HG03442 (cell line): ENCODE measurements at regions not wholly inside any gene's neighbourhood (a gene's known extent, or its start where the extent isn't known, plus 50 kb on each side); places are given as distances from the start of the nearest gene placed in this dataset.
"Not testable (repeated sequence)": the region's sequence is repeated elsewhere in the genome, so short reads cannot be mapped to it uniquely, and the experiment has no call there.

Experiments
- ATAC-seq: cut with Tn5 transposase; IDR thresholded peaks from one replicate; pipeline ENCODE4 v1.9.1; 2021; ENCODE audit warnings: mild to moderate bottlenecking, moderate library complexity; ENCODE audit not compliant: unreplicated experiment

DNA sequence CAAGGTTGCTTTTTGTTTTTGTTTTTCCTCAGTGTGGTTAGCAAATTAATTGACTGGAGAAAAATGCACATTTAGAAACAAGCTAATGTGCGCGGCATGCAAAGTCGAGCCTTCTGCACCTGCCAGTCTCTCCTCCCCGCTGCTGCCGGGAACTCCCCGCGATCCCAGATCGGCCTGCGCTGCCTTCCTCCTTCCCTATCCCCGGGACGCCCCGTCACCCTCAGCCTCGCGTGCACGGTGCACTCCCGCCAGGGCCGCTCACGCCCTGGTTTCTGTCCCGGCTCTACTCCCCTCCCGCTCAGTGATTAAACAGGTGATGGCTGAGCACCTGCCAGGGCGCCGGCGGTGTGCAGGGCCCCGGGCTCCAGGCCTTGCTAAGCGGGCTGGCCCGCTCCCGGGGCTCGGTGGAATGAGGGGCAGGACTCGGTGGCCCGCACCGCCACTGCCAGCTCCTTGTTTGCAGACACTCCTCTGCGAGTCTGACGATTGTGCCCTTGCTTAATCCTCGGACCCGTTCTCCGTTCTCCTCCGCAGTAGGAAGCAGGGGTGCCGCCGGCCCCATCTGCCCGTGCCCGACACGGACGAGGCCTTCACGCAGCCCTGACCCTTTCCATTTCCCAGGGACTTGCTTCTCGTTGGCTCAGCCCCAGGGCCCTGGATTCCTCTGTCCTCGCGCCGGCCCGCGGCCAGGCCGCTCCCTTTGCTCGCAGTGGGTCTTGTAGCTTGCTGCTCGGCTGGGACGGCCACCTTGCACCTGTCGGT lies 143.4 kb downstream of the TRIML1 start:
- ATAC-seq: no peak

DNA sequence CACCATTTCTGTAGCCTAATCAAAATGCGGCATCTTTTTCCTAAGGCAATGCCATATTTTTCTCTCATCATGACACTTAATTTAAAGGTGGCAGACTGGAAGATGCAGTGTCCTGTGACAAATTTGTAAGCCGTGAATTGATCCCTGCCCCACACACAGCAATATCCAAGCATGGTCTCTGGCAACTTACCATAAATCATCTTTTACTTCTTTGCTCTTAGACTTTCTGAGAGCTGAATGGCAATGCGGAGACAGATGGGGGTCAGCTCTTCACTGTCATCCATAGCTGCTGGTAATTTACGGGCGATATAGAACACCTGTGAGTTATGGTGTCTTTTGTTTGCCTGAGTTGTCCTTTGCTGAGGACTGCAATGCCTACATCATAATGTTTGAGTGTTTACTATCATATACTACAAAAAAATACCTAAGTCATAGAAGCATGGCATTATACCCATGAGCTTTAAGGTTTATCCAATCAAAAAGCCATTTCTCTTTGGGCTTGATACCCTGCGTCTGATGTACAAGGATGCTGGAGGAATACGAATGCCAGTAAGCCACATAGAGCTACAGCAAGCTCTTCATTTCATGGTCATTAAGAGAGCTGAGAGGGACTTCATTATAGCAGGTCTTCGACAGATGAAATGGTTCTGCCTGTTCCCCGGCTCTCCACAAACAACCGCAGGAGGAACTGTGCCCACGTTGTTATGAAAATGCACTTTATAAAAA lies 148.1 kb downstream of the TRIML1 start:
- no peak for ATAC-seq

DNA sequence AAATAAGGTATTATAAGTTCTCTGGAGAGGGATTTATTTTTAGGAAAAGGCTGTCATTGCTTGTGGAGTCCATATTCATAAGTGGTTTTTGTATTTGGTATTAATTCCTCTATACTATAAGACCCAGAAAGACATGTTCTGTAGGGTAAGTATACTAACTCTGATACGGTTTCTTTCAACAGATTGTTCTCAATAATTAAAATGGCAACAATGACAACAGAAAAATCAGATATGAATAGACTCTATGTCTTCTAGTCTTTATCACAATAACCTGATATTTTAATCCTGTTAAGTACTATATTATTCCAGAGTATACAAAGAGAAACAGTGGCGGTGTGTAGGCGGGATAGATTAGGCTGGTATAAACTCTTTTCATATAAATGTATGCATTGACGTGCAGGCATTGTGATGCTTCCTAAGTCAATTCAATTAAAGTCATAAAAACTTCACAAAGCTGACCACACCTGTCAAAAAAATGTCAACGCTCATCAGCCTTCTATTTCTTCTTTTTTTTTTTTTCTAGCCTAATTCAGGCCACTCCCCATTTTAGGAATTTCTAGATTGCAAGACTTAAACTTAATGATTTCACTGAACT lies 150.4 kb downstream of the TRIML1 start:
- no peak for ATAC-seq

DNA sequence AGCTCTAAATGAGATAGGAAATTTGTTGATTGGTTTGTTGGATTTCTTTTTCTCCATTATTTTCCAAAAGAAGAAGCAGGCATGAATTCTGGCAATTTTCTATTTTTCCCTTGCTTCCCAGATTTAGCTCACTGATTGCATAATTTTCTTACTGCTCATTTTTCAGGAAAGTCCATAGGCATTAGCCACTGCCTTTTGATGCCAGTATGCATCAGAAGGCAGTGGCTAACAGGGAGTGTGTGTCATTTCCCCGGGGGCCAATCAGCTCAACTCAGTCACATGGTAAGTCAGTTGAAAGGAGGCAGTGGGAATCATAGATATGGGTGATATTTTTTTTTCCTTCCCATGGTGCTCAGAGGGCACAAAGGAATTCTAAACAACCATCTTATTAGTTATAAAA lies 156.7 kb downstream of the TRIML1 start:
- no peak for ATAC-seq

DNA sequence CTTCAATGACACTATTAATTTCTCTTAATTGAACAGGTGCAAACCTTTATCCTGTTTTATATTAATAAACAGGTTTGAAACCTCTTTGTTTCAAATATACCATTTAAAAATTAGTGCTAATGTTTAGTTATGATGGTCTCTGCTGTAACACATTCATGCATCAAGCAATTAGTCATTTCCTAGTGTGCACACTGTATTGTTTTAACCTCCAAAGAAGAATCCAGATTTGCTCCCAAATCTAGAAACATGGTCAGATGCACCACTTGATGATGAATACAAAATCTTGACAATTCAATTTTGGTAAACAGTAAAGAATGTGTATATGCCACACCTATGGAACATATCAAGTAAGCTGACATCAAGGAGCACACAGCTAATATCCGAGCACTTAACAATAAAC lies 157.1 kb downstream of the TRIML1 start:
- ATAC-seq: no peak

DNA sequence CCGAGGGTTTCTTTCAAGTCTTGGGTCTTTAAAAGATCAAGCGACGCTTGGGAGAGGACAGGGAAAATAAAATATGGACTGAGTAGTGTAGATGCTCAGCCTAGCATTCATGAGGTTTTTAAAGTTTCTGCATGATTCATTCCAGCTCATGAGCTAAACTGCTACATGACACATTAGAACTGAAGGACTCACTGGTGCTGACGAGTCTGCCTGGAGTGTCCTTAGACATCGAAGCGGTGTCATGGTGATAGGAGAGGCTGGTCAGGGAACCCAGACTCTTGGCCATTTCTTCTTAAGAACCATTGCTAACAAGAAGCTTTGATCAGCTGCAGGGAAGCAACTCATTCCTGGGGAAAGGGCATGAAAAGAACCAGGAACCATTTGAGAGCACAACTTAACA lies 158.6 kb downstream of the TRIML1 start:
- ATAC-seq: no peak

DNA sequence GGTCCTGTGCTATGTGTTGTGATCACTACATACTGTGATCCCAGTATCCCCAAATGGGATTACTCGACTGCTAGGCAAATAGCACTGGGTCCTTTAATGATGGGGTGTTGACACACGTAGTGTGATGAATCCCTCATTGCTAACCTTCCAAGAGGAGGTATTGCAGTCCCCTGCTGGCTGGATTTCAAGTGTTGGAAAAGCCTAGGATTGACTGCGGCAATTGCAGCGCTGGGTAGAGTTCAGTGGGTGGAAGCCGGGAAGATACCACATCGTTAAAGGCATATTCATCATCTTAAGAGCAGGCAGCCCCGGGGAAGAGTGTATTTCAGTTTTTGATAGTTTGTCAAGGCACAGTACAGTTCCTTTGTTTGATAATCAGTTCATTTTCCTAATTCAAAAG lies 159.9 kb downstream of the TRIML1 start:
- ATAC-seq: no peak

DNA sequence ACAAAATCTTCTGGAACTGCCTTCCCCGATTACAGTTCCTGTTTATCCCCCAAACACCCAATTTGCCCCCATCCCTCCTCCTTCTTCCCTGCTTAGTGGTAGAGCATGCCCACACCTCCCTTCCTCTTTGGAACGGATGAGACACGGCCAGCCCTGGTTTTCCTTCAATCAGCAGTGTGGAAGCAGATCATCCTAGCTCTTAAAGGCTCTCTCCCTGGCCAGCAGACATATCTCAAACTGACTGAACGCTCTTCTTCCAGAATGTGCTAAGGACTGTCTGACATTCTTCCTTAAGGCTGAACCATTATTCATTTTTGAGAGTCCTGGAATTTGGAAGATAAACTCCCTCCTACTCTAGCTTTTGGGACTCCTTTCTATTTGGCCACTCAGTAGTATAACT lies 161.1 kb downstream of the TRIML1 start:
- no peak for ATAC-seq

DNA sequence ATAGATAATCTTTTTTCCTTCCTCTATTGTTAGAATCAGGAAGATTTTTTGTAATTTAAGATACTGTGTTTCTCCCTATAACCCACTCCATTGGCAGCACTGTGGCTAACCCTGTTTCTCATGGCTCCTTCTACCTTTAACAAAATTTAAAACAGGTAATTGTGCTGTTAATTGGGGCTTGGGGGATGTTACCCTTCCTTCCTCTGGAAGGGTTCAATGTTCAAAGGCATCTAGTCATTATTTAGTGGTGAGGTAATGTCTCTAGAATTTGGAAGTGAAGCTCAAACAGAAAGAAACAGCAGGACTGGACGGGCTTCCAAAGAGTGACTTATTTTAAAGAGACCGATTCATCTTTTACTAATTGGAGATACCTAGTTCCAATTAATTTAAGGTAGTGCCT lies 166.4 kb downstream of the TRIML1 start:
- ATAC-seq: no peak

DNA sequence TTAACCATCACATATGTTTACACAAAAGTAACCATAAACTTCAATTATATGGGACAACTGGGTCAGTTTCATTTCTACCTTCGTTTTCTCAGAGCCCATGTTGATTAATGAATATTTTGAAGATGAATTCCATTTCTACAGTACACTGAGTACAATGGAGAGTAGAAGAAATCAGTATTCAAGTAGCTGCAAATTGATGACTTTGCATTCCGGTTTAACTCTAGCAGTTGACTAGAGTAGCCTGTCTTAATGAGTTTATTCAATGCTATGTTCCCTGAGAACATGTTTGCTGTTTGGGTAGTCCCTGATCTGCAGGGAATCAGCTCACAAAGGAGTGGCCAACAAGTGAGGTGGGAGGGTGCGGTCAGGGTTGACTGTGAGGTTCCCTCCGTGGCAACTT lies 168.3 kb downstream of the TRIML1 start:
- ATAC-seq: no peak

DNA sequence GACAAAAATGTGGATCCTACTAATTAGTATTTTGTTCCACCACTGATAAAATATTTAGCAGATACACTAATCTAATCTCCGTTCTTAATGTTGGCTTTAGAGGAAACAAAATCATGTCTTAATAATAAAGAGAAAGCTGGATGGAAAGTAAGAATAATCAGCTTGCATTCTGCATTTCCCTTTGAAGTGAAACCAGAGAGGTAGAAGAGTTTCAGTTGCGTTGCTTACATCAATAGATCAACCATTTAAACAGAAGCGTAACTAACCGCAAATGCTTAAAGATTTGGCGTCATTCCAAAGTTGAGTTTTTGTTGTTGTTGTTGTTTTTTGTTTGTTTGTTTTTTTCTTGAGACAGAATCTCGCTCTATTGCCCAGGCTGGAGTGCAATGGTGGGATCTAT lies 168.9 kb downstream of the TRIML1 start:
- no peak for ATAC-seq

DNA sequence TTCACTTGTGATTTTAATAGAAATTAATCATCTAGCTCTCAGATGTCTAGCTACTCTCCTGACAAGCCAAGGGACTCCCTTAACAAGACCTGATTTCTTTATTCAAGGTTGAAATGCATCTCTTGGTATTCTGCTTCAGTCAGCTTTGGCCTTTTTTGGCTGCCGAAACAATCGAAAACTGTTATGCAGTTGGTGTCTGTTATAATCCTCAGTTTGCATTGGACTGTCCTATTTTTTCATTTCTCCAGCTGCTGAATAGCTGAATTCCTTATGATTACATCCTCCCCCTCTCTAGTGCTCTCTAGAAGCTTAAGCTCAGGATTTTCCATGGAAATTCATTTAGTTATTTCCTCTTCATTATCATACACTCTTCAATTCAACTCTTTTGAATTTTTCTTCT lies 177.2 kb downstream of the TRIML1 start:
- no peak for ATAC-seq

DNA sequence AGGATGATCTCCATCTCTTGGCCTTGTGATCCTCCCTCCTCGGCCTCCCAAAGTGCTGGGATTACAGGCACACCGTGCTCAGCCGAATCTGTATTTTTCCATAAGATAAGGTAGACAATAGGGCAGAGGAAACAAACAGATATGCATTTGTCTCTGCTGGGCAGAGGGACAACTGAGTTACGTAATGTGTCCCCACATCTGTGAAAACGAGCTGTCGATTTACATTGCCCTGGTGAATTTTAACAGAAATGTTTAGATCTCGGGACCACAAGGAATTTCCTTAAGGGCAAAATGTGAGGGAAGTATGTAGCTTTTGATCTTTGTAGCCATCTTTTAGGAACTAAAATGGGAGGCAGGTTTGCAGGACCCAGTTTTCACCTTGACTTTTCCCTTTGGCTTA lies 189.7 kb downstream of the TRIML1 start:
- ATAC-seq: no peak

DNA sequence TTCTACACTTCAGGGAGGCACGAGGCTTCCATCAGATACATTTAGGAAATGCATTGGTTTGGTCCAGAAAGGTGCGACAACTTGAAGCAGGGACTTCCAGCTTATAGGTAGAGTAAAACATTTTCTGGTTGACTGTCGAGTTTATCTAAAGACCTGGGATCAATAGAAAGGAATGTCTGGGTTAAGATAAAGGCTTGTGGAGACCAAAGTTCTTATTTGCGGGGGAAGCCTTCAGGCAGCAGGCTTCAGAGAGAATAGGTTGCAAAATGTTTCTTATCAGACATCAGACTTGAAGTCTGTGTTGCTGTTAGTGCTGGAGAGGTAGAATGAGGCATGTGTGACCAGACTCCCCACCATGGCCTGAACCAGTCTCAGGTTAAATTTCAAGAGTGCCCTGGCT lies 190.3 kb downstream of the TRIML1 start:
- no peak for ATAC-seq

DNA sequence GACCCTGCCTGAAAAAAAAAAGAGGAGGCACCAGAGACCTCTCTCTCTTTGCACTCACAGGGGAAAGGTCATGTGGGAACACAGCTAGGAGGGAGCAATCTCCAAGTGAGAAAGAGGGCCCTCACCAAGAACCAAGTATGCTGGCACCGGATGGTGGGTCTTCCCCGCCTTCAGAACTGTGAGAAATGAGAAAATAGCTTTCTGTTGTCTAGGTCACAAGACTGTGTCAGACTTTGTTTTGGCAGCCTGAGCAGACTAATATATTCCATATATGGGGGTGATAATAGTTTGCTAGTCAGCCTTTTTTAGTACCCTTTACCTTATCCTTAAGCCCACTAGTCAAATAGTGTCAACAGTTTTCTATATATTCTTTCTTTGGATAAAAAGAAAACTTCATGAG lies 193.0 kb downstream of the TRIML1 start:
- ATAC-seq: no peak

DNA sequence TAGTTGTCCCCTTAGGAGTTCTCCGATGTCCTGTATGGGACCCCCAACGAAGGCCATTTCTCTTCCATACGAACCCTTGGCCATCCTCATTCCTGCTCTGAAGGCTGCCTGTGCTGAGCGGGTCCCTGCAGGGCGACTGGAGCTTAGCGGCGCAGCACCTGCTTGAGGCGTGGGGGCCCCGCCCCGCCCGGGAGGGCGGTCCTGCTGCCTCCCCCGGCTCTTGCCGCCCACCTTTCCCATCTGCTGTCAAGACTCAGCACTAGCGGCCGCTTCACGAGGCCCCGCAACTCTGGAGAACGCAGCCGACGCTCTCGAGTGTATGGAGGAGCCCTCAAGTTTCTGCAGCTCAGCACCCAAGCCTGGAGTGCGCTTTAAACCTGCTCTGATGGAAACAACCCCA lies 197.7 kb downstream of the TRIML1 start:
- no peak for ATAC-seq

DNA sequence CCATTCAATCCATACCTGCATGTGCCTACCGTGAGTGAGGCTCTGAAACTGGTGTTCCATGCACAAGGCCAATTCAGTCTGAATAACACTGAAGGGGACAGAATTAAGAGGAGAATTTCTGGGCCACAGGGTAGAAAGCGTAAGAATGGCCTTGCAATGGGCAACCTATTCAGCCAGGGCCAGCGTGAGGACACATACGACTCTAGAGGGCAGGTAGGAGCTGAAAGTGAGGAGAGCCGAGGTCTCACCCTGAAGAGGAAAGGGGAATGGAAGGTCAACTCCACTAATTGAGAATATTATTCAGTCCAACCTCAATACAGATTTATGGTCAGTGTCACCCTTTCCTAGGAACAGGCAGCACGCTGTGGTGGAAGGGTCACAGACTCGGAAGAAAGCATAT lies 202.2 kb downstream of the TRIML1 start:
- ATAC-seq: no peak

DNA sequence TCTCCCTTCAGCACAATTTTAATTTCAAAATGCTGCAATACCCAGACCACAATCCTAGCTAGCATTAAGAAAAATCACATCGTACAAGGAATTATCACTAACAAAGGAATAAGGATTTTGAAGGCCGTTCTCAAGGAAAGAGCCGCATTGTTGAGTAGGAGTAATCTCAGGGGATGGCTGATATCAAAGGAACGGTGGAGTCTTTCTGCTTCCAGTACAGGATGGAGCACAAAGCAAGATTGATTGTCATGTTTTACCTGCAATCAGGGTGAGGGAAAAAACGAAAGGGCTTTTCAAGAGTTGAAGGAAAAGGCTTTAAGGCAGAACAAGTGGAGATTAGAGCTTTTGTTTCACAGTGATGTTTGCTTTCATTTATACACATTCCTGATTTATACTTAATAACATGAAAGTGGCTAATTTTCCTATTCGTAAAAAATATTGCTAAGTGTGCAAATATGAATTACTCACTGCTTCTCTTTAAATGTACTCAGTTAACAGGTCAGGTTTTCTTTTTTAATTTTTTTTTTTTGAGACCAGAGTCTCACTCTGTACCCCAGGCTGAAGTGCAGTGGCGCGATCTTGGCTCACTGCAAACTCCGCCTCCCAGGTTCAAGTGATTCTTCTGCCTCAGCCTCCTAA lies 207.0 kb downstream of the TRIML1 start:
- ATAC-seq: no peak

DNA sequence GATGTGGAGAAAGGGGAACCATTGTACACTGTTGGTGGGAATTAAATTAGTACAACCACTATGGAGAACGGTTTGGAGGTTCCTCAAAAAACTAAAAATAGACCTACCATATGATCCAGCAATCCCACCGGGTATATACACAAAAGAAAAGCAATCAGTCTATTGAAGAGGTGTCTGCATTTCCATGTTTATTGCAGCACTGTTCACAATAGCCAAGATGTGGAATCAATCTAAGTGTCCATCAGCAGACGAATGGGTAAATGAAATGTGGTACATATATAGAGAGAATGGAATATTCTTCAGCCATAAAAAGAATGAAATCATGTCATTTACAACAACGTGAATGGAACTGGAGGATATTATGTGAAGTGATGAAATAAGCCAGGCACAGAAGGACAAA lies 208.1 kb downstream of the TRIML1 start:
- no peak for ATAC-seq

DNA sequence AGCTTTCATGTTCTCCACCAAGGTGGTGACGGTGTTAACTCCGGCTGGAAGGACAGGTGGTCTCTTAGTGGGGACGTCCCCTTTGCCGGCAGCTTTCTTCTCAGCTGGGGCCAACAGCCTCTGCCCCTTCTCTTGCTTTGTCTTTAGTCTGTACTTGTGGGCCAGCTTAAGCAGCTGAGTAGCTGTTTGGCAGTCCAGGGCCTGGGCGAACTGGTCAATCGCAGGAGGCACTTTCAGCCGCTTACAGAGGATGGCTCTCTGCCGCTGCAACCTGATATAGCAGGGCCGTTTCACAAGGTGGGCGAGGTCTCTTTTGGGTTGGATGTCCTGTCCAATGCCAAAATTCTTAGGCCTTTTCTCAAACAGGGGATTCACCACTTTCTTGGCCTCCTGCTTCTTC lies 210.3 kb downstream of the TRIML1 start:
- not testable (repeated sequence) for ATAC-seq

DNA sequence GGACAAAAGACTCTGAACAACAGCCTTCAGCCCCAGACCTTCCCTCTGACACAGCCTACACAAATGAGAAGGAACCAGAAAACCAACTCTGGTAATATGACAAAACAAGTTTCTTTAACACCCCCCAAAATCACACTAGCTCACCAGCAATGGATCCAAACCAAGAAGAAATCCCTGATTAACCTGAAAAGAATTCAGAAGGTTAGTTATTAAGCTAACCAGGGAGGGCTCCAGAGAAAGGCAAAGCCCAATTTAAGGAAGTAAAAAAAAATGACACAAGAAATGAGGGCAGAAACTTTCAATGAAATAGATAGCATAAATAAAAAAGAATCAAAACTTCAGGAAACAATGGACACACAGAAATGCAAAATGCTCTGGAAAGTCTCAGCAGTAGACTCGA lies 224.0 kb downstream of the TRIML1 start:
- no peak for ATAC-seq

DNA sequence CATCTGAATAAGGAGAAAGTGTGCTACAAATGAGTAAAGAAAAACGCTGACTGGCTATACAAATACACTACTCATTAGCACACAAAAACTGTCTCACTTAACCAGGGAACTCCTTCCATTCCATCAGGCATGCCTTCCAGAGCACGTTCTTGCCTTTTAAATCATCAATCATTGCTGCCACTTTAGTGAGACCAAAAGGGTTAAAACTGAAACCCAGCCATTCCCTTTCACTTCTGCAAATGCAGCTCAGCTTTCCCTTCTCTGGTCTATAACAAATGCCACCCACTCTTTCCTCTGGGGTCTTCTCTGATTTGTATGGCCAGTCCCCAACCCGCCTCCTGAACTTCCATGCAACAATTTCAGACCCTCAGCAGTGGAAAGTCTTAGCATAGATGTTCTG lies 231.5 kb downstream of the TRIML1 start:
- no peak for ATAC-seq
